K562 (cell line): ENCODE measurements at regions not wholly inside any gene's neighbourhood (a gene's known extent, or its start where the extent isn't known, plus 50 kb on each side); places are given as distances from the start of the nearest gene placed in this dataset.
"Not testable (repeated sequence)": the region's sequence is repeated elsewhere in the genome, so short reads cannot be mapped to it uniquely, and the experiment has no call there.

Source experiments
- ATAC-seq: fragments of 200-7000 bp; cut with Tn5 transposase; 3 replicates; pipeline ENCODE4 v1.9.1; 2020; ENCODE audit warnings: moderate library complexity
- BruUV-seq: library from RNA; stranded (reverse); fragments of 400-500 nt; replicated peaks from 2 replicates; lab custom pipeline; 2021; lab: Mats Ljungman, UMichigan
- CTCF ChIA-PET: fragments of 300-600 bp; formaldehyde crosslinking; extraction: SDS; loops from one replicate; lab custom pipeline; 2021; ENCODE audit warnings: low intra/inter-chr PET ratio; lab: Yijun Ruan, JAX
- POLR2A ChIA-PET: fragments of 300-600, 350-650 bp; sonication (Branson Sonifier 250); formaldehyde crosslinking; extraction: SDS; loops from one replicate; lab custom pipeline; 2021; ENCODE audit warnings: antibody characterized with exemption, inconsistent platforms; lab: Yijun Ruan, JAX
- DNase-seq, 4 experiments: peaks; one replicate each; pipeline versions ENCODE4 v3.0.0 to v3.0.0-alpha.2; 2011 to 2018; ENCODE audit warnings: low spot score in 3 of 4, mixed read lengths in 3 of 4; ENCODE audit errors: extremely low read depth in 1 of 4
- FAIRE-seq: peaks from 2 replicates; lab custom pipeline; 2011; peaks lifted over from hg19 to GRCh38; lab: Jason Lieb, UNC
- H2AFZ ChIP-seq: 2 replicates; pipeline ENCODE4 v1.6.0; 2011; ENCODE audit warnings: low read depth, low read length, control low read depth, inconsistent platforms
- H3K27ac ChIP-seq: fragments of 200-600 bp; 3 replicates; pipeline ENCODE4 v1.8.0; 2011; ENCODE audit warnings: low read depth, mild to moderate bottlenecking, control low read depth, inconsistent platforms, low read length, moderate library complexity, mixed read lengths; ENCODE audit errors: extremely low read depth
- H3K27me3 ChIP-seq, 2 experiments: fragments of 300-600 bp in 1 of 2; 2 replicates in 1 of 2; 3 replicates in 1 of 2; pipeline versions ENCODE4 v1.6.0 to v1.8.0; 2011; ENCODE audit warnings: inconsistent platforms in 2 of 2, low read length in 2 of 2, mild to moderate bottlenecking in 1 of 2, mixed read lengths in 1 of 2, moderate library complexity in 1 of 2; ENCODE audit not compliant: control insufficient read depth in 2 of 2, insufficient read depth in 2 of 2
- H3K36me3 ChIP-seq: fragments of 300-600 bp; 3 replicates; pipeline ENCODE4 v1.8.0; 2011; ENCODE audit warnings: mild to moderate bottlenecking, low read length, inconsistent platforms; ENCODE audit not compliant: control insufficient read depth, insufficient read depth
- H3K4me1 ChIP-seq, 2 experiments: fragments of 200-600 bp in 1 of 2; replicated peaks in 1 of 2; 2 replicates in 1 of 2; 3 replicates in 1 of 2; pipeline versions ENCODE4 v1.5.1 to v1.8.0; 2011; ENCODE audit warnings: inconsistent platforms in 2 of 2, low read length in 2 of 2, mild to moderate bottlenecking in 1 of 2, mixed read lengths in 1 of 2, moderate library complexity in 1 of 2; ENCODE audit not compliant: control insufficient read depth in 2 of 2, insufficient read depth in 2 of 2
- H3K4me2 ChIP-seq: 2 replicates; pipeline ENCODE4 v1.6.1; 2011; ENCODE audit warnings: low read length, control low read depth, inconsistent platforms, mixed read lengths; ENCODE audit not compliant: insufficient read depth
- H3K4me3 ChIP-seq: fragments of 200-600 bp; sonication (generic), shearing (Covaris generic); 2 replicates; pipeline ENCODE4 v1.5.1; 2016; ENCODE audit warnings: control low read depth, inconsistent platforms
- H3K79me2 ChIP-seq: fragments of 200-600 bp; 3 replicates; pipeline ENCODE4 v1.8.0; 2011; ENCODE audit warnings: low read length, inconsistent platforms; ENCODE audit not compliant: control insufficient read depth, insufficient read depth
- H3K9ac ChIP-seq, 2 experiments: 2 replicates each; pipeline versions ENCODE4 v1.6.0 to v1.6.1; 2011; ENCODE audit warnings: low read depth in 2 of 2, low read length in 2 of 2, control low read depth in 1 of 2, inconsistent platforms in 1 of 2, mild to moderate bottlenecking in 1 of 2, mixed read lengths in 1 of 2; ENCODE audit not compliant: insufficient read depth in 1 of 2
- H3K9me1 ChIP-seq: one replicate; pipeline ENCODE4 v1.6.0; 2011; ENCODE audit warnings: inconsistent platforms, mild to moderate bottlenecking, low read length, moderate library complexity; ENCODE audit not compliant: control insufficient read depth, insufficient read depth
- H3K9me3 ChIP-seq: replicated peaks from 2 replicates; pipeline ENCODE4 v1.5.1; 2011; ENCODE audit warnings: low read depth, low read length, inconsistent platforms; ENCODE audit not compliant: control insufficient read depth, insufficient read depth
- H4K20me1 ChIP-seq: replicated peaks from 2 replicates; pipeline ENCODE4 v1.6.1; 2011; ENCODE audit warnings: low read length, inconsistent platforms, mixed read lengths; ENCODE audit not compliant: control insufficient read depth, insufficient read depth
- NFIC ChIP-seq: fragments of 450-650 bp; IDR thresholded peaks from 2 replicates; pipeline ENCODE4 v1.6.1; 2017; ENCODE audit warnings: mild to moderate bottlenecking, inconsistent platforms
- VEZF1 ChIP-seq: fragments of 200-800 bp; sonication (Bioruptor generic); IDR thresholded peaks from 2 replicates; pipeline ENCODE4 v1.6.1; 2017; ENCODE audit warnings: missing genetic modification characterization, missing compliant biosample characterization
- WGBS: fragments of 100-300 bp; shearing (Covaris generic); methylation state at CpG from one replicate; pipeline ENCODE4 v1.1.6; 2016; ENCODE audit warnings: low coverage, mixed read lengths; ENCODE audit not compliant: insufficient coverage; ENCODE audit errors: missing lambda C conversion rate; 5-methylcytosine and 5-hydroxymethylcytosine counted together
- in situ Hi-C: fragments of 300-500 bp; cut with MboI; formaldehyde crosslinking; loops from 4 replicates; pipeline ENCODE4 v1.15.0; 2018; ENCODE audit warnings: inconsistent platforms, mixed read lengths
- intact Hi-C: fragments of 100-400 bp; cut with micrococcal nuclease; formaldehyde crosslinking; loops from 2 replicates; pipeline ENCODE4 v1.14.2; 2022
- TF ChIP-seq, protein P1 (sequence below): fragments of 200-800 bp; sonication (Bioruptor generic); IDR thresholded peaks from 2 replicates; pipeline ENCODE4 v1.6.1; 2017; ENCODE audit warnings: missing genetic modification characterization, missing compliant biosample characterization

- POLR2A ChIA-PET, H3K27me3 ChIP-seq, H4K20me1 ChIP-seq, ATAC-seq, H3K4me2 ChIP-seq, in situ Hi-C loops, H3K9ac ChIP-seq, H3K9me1 ChIP-seq, H3K4me1 ChIP-seq, H3K9me3 ChIP-seq, H3K79me2 ChIP-seq, BruUV-seq, H3K36me3 ChIP-seq, CTCF ChIA-PET, intact Hi-C loops, H2AFZ ChIP-seq, FAIRE-seq, H3K4me3 ChIP-seq: not testable (repeated sequence)
- peak overlapping the region; percentile 46; the same call in 1 of the 3 replicates for H3K27ac ChIP-seq
- WGBS, result 0% methylated on average over 2 of the region's 7 CpGs
- TF ChIP-seq NFIC, result peak; percentile 61
- TF ChIP-seq, protein P1, sequence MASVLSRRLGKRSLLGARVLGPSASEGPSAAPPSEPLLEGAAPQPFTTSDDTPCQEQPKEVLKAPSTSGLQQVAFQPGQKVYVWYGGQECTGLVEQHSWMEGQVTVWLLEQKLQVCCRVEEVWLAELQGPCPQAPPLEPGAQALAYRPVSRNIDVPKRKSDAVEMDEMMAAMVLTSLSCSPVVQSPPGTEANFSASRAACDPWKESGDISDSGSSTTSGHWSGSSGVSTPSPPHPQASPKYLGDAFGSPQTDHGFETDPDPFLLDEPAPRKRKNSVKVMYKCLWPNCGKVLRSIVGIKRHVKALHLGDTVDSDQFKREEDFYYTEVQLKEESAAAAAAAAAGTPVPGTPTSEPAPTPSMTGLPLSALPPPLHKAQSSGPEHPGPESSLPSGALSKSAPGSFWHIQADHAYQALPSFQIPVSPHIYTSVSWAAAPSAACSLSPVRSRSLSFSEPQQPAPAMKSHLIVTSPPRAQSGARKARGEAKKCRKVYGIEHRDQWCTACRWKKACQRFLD (CRISPR knock-in tag), result 0 out of 2 replicates have a peak, but pooled peaks have one; percentile 24
- peak; percentile 44; the same call in 1 of the 2 replicates for TF ChIP-seq VEZF1 (CRISPR knock-in tag)
- peak in 1 of 4 experiments; percentile 36 for DNase-seq
These were observed 171.0 kb upstream of the ZNG1E start for GRCh38 chr9:65504686-65505085.

- H3K9me1 ChIP-seq, H3K36me3 ChIP-seq, FAIRE-seq, ATAC-seq, H3K27me3 ChIP-seq, H3K4me3 ChIP-seq, BruUV-seq, H3K9me3 ChIP-seq, DNase-seq, H3K79me2 ChIP-seq, H2AFZ ChIP-seq, CTCF ChIA-PET, H4K20me1 ChIP-seq, in situ Hi-C loops, intact Hi-C loops, POLR2A ChIA-PET, H3K27ac ChIP-seq, H3K4me2 ChIP-seq, H3K9ac ChIP-seq, H3K4me1 ChIP-seq: not testable (repeated sequence)
- 93% methylated on average over 3 of the region's 16 CpGs for WGBS
These were observed 172.0 kb upstream of the ZNG1E start for GRCh38 chr9:65503696-65504095.

DNA sequence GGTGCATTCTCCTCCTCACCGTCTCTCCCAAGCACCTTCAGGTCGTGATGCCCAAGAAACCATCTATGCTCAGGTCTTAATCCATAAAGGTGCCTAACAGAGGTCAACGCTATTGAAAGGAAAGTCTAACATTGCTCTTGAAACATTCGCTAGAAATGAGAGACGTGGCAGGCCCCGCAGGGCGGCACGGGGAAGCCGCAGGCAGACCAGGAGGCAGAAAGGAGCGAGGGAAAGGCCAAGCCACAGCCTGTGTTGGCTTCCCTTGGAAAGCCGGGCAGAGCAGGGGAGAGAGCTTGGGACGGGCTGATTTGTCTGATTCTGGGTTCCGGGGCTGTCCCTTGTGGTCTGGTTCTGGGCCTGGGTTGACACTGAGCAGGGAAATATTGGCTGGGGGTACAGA is 192.8 kb upstream of the ZNG1E start:
- ATAC-seq, BruUV-seq, H3K27ac ChIP-seq, H3K4me2 ChIP-seq, H3K4me3 ChIP-seq, H3K4me1 ChIP-seq, H3K9me3 ChIP-seq, intact Hi-C loops, H2AFZ ChIP-seq, FAIRE-seq, DNase-seq, CTCF ChIA-PET, H4K20me1 ChIP-seq, H3K36me3 ChIP-seq, H3K79me2 ChIP-seq, in situ Hi-C loops, POLR2A ChIA-PET, H3K9ac ChIP-seq, H3K27me3 ChIP-seq, H3K9me1 ChIP-seq: not testable (repeated sequence)
- WGBS, result 45% methylated on average over 7 of the region's 13 CpGs
